SW480 (cell line): ENCODE measurements at regions not wholly inside any gene's neighbourhood (a gene's known extent, or its start where the extent isn't known, plus 50 kb on each side); places are given as distances from the start of the nearest gene placed in this dataset.
A peak's percentile ranks its signal among the peaks of the same experiment; 100 is the strongest.

ENCODE experiments used
- DNase-seq: peaks from one replicate; pipeline ENCODE4 v3.0.0-alpha.2; 2016; ENCODE audit warnings: low spot score

- no peak for DNase-seq
Measured at GRCh38 chr1:221812088-221812752, 70.3 kb upstream of the DUSP10 start.

- DNase-seq: no peak
Measured at GRCh38 chr1:221810406-221810805, 68.5 kb upstream of the DUSP10 start.

GRCh38 chr1:221809091-221810029 is 67.5 kb upstream of the DUSP10 start:
- DNase-seq: no peak

GRCh38 chr1:221806984-221807383 is 65.1 kb upstream of the DUSP10 start:
- DNase-seq: no peak

- no peak for DNase-seq
Measured at GRCh38 chr1:221806236-221806635, 64.3 kb upstream of the DUSP10 start.

- DNase-seq: no peak
Measured at GRCh38 chr1:221805121-221805520, 63.2 kb upstream of the DUSP10 start.

- DNase-seq: no peak
Measured at GRCh38 chr1:221804303-221804702, 62.4 kb upstream of the DUSP10 start.

GRCh38 chr1:221801773-221802516 is 60.1 kb upstream of the DUSP10 start:
- DNase-seq: peak; percentile 14

- no peak for DNase-seq
Measured at GRCh38 chr1:221801251-221801661, 59.4 kb upstream of the DUSP10 start.

- no peak for DNase-seq
Measured at GRCh38 chr1:221800831-221801230, 58.9 kb upstream of the DUSP10 start.

- DNase-seq: no peak
Measured at GRCh38 chr1:221797506-221797905, 55.6 kb upstream of the DUSP10 start.

GRCh38 chr1:221796700-221797099 is 54.8 kb upstream of the DUSP10 start:
- DNase-seq: no peak

- no peak for DNase-seq
Measured at GRCh38 chr1:221795380-221795779, 53.5 kb upstream of the DUSP10 start.

- DNase-seq: no peak
Measured at GRCh38 chr1:221794935-221795334, 53.0 kb upstream of the DUSP10 start.

- DNase-seq: peak; percentile 39
Measured at GRCh38 chr1:221794079-221794670, 52.3 kb upstream of the DUSP10 start.

GRCh38 chr1:221793439-221794078 is 51.7 kb upstream of the DUSP10 start:
- no peak for DNase-seq

GRCh38 chr1:221791846-221792245 is 50.0 kb upstream of the DUSP10 start:
- DNase-seq: no peak
